Endothelial cell of umbilical vein (primary cell): ENCODE measurements at regions not wholly inside any gene's neighbourhood (a gene's known extent, or its start where the extent isn't known, plus 50 kb on each side); places are given as distances from the start of the nearest gene placed in this dataset.
"Not testable (repeated sequence)": the region's sequence is repeated elsewhere in the genome, so short reads cannot be mapped to it uniquely, and the experiment has no call there.

ENCODE experiments used
- CTCF ChIP-seq, 2 donors: IDR thresholded peaks; 1 replicate in 1 of 2; 2 replicates in 1 of 2; pipeline ENCODE4 v1.5.1; 2011; ENCODE audit warnings: low read length in 2 of 2, mild to moderate bottlenecking in 2 of 2, moderate library complexity in 2 of 2, control low read depth in 1 of 2, inconsistent platforms in 1 of 2, low read depth in 1 of 2; ENCODE audit not compliant: insufficient read depth in 1 of 2; ENCODE audit errors: extremely low read depth in 1 of 2
- EZH2 ChIP-seq: IDR thresholded peaks from 2 replicates; pipeline ENCODE4 v1.6.1; 2012; ENCODE audit warnings: borderline replicate concordance, low read depth, mild to moderate bottlenecking, moderate library complexity, low read length, inconsistent platforms; ENCODE audit not compliant: severe bottlenecking
- GATA2 ChIP-seq: IDR thresholded peaks from 2 replicates; pipeline ENCODE4 v1.7.0; 2011; ENCODE audit warnings: low read depth, mild to moderate bottlenecking, moderate library complexity, mixed read lengths, low read length; ENCODE audit not compliant: insufficient read length, insufficient read depth
- MAX ChIP-seq: IDR thresholded peaks from 2 replicates; pipeline ENCODE4 v1.6.1; 2011; ENCODE audit not compliant: insufficient read depth, insufficient read length
- POLR2A ChIP-seq: IDR thresholded peaks from 2 replicates; pipeline ENCODE4 v1.6.1; 2012; ENCODE audit warnings: low read depth, mild to moderate bottlenecking, control low read depth, low read length

GRCh38 chr9:61072855-61073254, 117.0 kb upstream of the SPATA31A7 start:
- TF ChIP-seq CTCF (IDR thresholded peaks at IDR 0.05; ENCODE audit: extremely low read depth in 1 of 2, insufficient read depth in 1 of 2, low read depth in 1 of 2, low read length in 2 of 2); EZH2; POLR2A; GATA2; MAX: not testable (repeated sequence)
